ENCODE measurements at regions not wholly inside any gene's neighbourhood (a gene's known extent, or its start where the extent isn't known, plus 50 kb on each side); places are given as distances from the start of the nearest gene placed in this dataset.

DNA sequence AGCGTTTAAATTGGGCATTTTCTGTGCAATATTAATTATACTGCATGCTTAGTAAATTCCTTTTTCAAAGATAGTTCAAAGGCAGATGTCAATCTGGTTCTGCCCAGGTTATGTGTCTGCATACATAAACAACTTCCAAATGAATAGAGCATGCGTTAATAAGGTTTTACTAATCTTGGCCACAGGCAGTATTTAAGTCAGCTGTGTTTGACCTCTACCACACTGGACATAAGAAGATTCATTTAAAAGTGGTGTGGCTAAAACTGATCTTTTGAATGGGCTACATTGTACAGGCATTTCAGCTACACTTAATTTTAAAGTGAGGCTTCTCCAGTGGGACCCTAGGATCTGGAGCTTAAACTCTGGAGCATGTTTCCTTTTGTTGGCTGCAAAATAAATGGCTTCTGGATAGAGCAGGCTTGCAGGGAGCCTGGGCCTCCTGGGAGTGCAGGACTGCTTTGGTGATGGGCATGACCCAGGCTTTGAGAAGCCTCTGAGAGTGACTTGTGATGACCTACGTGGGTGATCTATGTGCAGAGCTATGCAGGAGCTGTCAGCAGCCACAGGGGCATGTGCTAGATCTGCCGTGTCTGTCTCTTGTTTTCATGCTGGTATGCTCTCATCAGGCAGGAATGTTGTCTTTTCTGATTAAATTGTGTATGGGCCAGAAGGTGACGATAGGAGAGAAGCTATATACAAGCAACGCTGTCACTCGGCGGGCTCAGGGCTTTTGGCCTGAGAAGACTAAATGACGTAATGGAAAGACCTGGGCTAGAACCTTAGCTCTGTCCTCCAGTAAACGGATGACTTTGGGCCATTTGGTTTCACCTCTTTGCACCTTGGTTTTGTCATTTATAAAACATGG lies 331.2 kb downstream of the QKI start:
- Histone ChIP-seq H3K9ac (ENCODE audit: low read length) (peak overlapping the region; percentile 23), H3K79me2 (ENCODE audit: insufficient read depth, low read length) (no peaks in the 10 kb centered on the region), H4K20me1 (ENCODE audit: insufficient read depth, low read length) (no peaks in the 10 kb centered on the region), H2AFZ (ENCODE audit: low read depth, low read length) (no peak overlapping the region), H3K4me1 (ENCODE audit: insufficient read depth, low read length) (peaks cover 14% of the 10 kb centered on the region), H3K27me3 (ENCODE audit: insufficient read depth, low read length) (peaks cover 5% of the 10 kb centered on the region), H3K27ac (ENCODE audit: low read depth, low read length) (peak overlapping the region; percentile 28), H3K4me3 (ENCODE audit: insufficient read depth, low read depth, low read length) (no peak overlapping the region), H3K4me2 (ENCODE audit: low read length) (peak overlapping the region; percentile 51), H3K36me3 (ENCODE audit: insufficient read depth, low read length) (no peaks in the 10 kb centered on the region), H3K9me3 (ENCODE audit: insufficient read depth, low read depth, low read length) (no peaks in the 10 kb centered on the region)
- Mint-ChIP-seq H3K36me3 (ENCODE audit: low read depth, unreplicated experiment) (no peaks in the 10 kb centered on the region), H3K9me3 (ENCODE audit: unreplicated experiment) (no peaks in the 10 kb centered on the region), H3K4me3 (ENCODE audit: unreplicated experiment) (no peak overlapping the region), H3K27ac (ENCODE audit: unreplicated experiment) (peak overlapping the region; percentile 94), H3K4me1 (ENCODE audit: low read depth, unreplicated experiment) (peaks cover 22% of the 10 kb centered on the region), H3K27me3 (ENCODE audit: low read depth, unreplicated experiment) (no peaks in the 10 kb centered on the region)
- TF ChIP-seq EZH2 (IDR thresholded peaks at IDR 0.05; ENCODE audit: insufficient read depth, low read length), result no peak
- TF ChIP-seq CTCF (IDR thresholded peaks at IDR 0.05; ENCODE audit: insufficient read depth, low read depth, low read length), result no peak
- DNase-seq (ENCODE audit: low read depth), result peak; percentile 96
- FAIRE-seq, result peak; percentile 94

GRCh38 chr6:163744256-163744925 lies 329.9 kb downstream of the QKI start:
- Histone ChIP-seq H3K4me3 (ENCODE audit: insufficient read depth, low read depth, low read length) (no peak overlapping the region), H3K9me3 (ENCODE audit: insufficient read depth, low read depth, low read length) (no peaks in the 10 kb centered on the region), H3K79me2 (ENCODE audit: insufficient read depth, low read length) (no peaks in the 10 kb centered on the region), H4K20me1 (ENCODE audit: insufficient read depth, low read length) (no peaks in the 10 kb centered on the region), H3K36me3 (ENCODE audit: insufficient read depth, low read length) (no peaks in the 10 kb centered on the region), H3K27ac (ENCODE audit: low read depth, low read length) (no peak overlapping the region), H2AFZ (ENCODE audit: low read depth, low read length) (no peak overlapping the region), H3K9ac (ENCODE audit: low read length) (no peak overlapping the region), H3K4me2 (ENCODE audit: low read length) (no peak overlapping the region), H3K4me1 (ENCODE audit: insufficient read depth, low read length) (peaks cover 14% of the 10 kb centered on the region), H3K27me3 (ENCODE audit: insufficient read depth, low read length) (peaks cover 7% of the 10 kb centered on the region)
- no peak for TF ChIP-seq EZH2 (IDR thresholded peaks at IDR 0.05; ENCODE audit: insufficient read depth, low read length)
- no peak for TF ChIP-seq CTCF (IDR thresholded peaks at IDR 0.05; ENCODE audit: insufficient read depth, low read depth, low read length)
- Mint-ChIP-seq H3K36me3 (ENCODE audit: low read depth, unreplicated experiment) (no peaks in the 10 kb centered on the region), H3K9me3 (ENCODE audit: unreplicated experiment) (no peaks in the 10 kb centered on the region), H3K27me3 (ENCODE audit: low read depth, unreplicated experiment) (peaks cover 3% of the 10 kb centered on the region), H3K4me3 (ENCODE audit: unreplicated experiment) (no peak overlapping the region), H3K27ac (ENCODE audit: unreplicated experiment) (peak overlapping the region; percentile 69), H3K4me1 (ENCODE audit: low read depth, unreplicated experiment) (peaks cover 26% of the 10 kb centered on the region)
- FAIRE-seq, result no peak
- no peak for DNase-seq (ENCODE audit: low read depth)
